Fibroblast of lung (primary cell): ENCODE measurements at regions not wholly inside any gene's neighbourhood (a gene's known extent, or its start where the extent isn't known, plus 50 kb on each side); places are given as distances from the start of the nearest gene placed in this dataset.

Experiments
- DNase-seq, 2 donors: peaks; one replicate each; pipeline versions ENCODE4 v3.0.0 to v3.0.0-alpha.2; 2010; ENCODE audit warnings: low read depth in 2 of 2
- H2AFZ ChIP-seq: 2 replicates; pipeline ENCODE4 v1.5.1; 2012; ENCODE audit warnings: low read length, control low read depth, inconsistent platforms
- H3K27ac ChIP-seq: 2 replicates; pipeline ENCODE4 v1.5.1; 2011; ENCODE audit warnings: low read length, control low read depth; ENCODE audit not compliant: insufficient read depth
- H3K27me3 ChIP-seq: 2 replicates; pipeline ENCODE4 v1.5.1; 2011; ENCODE audit warnings: mild to moderate bottlenecking, low read length; ENCODE audit not compliant: control insufficient read depth, insufficient read depth
- H3K36me3 ChIP-seq: 2 replicates; pipeline ENCODE4 v1.5.1; 2011; ENCODE audit warnings: low read length; ENCODE audit not compliant: control insufficient read depth, insufficient read depth
- H3K4me1 ChIP-seq: 2 replicates; pipeline ENCODE4 v1.5.1; 2011; ENCODE audit warnings: low read length; ENCODE audit not compliant: control insufficient read depth, insufficient read depth; ENCODE audit errors: extremely low read depth
- H3K4me2 ChIP-seq: 2 replicates; pipeline ENCODE4 v1.5.1; 2011; ENCODE audit warnings: low read length, control low read depth; ENCODE audit not compliant: insufficient read depth; ENCODE audit errors: extremely low read depth
- H3K4me3 ChIP-seq, 4 experiments: fragments of 200-600 bp in 1 of 4; sonication (generic) in 1 of 4; replicated peaks in 1 of 4; 2 replicates each; pipeline ENCODE4 v1.5.1; 2011 to 2016; ENCODE audit warnings: low read length in 4 of 4, low read depth in 3 of 4, mild to moderate bottlenecking in 3 of 4, control low read depth in 2 of 4, inconsistent platforms in 1 of 4, mixed read lengths in 1 of 4; ENCODE audit not compliant: insufficient read depth in 1 of 4; ENCODE audit errors: control extremely low read depth in 1 of 4
- H3K79me2 ChIP-seq: 2 replicates; pipeline ENCODE4 v1.5.1; 2012; ENCODE audit warnings: mild to moderate bottlenecking, low read length, inconsistent platforms; ENCODE audit not compliant: control insufficient read depth, insufficient read depth
- H3K9ac ChIP-seq: 2 replicates; pipeline ENCODE4 v1.5.1; 2011; ENCODE audit warnings: mild to moderate bottlenecking, low read length, control low read depth; ENCODE audit not compliant: insufficient read depth
- H3K9me3 ChIP-seq: 2 replicates; pipeline ENCODE4 v1.5.1; 2012; ENCODE audit warnings: low read depth, low read length; ENCODE audit not compliant: control insufficient read depth, insufficient read depth
- H4K20me1 ChIP-seq: 2 replicates; pipeline ENCODE4 v1.5.1; 2011; ENCODE audit warnings: low read length; ENCODE audit not compliant: control insufficient read depth, insufficient read depth; ENCODE audit errors: extremely low read depth
- EZH2 ChIP-seq: IDR thresholded peaks from 2 replicates; pipeline ENCODE4 v1.5.1; 2012; ENCODE audit warnings: low read length, control low read depth, mild to moderate bottlenecking; ENCODE audit errors: missing control alignments
- TF ChIP-seq, protein P1 (sequence below), 2 donors: IDR thresholded peaks in 1 of 2; conservative IDR thresholded peaks in 1 of 2; 1 replicate in 1 of 2; 2 replicates in 1 of 2; pipeline ENCODE4 v1.5.1; 2011 to 2012; ENCODE audit warnings: low read length in 2 of 2, control low read depth in 1 of 2, inconsistent platforms in 1 of 2, low read depth in 1 of 2, mild to moderate bottlenecking in 1 of 2

GRCh38 chr5:91214571-91214970 is 168.5 kb downstream of the ARRDC3 start:
- H4K20me1 ChIP-seq: no peaks in the 10 kb centered on the region
- no peak overlapping the region for H3K4me3 ChIP-seq
- H3K9ac ChIP-seq: no peak overlapping the region
- H3K79me2 ChIP-seq: no peaks in the 10 kb centered on the region
- peaks cover 12% of the 10 kb centered on the region for H3K4me1 ChIP-seq
- no peak overlapping the region for H3K4me2 ChIP-seq
- TF ChIP-seq EZH2: no peak
- TF ChIP-seq, protein P1, sequence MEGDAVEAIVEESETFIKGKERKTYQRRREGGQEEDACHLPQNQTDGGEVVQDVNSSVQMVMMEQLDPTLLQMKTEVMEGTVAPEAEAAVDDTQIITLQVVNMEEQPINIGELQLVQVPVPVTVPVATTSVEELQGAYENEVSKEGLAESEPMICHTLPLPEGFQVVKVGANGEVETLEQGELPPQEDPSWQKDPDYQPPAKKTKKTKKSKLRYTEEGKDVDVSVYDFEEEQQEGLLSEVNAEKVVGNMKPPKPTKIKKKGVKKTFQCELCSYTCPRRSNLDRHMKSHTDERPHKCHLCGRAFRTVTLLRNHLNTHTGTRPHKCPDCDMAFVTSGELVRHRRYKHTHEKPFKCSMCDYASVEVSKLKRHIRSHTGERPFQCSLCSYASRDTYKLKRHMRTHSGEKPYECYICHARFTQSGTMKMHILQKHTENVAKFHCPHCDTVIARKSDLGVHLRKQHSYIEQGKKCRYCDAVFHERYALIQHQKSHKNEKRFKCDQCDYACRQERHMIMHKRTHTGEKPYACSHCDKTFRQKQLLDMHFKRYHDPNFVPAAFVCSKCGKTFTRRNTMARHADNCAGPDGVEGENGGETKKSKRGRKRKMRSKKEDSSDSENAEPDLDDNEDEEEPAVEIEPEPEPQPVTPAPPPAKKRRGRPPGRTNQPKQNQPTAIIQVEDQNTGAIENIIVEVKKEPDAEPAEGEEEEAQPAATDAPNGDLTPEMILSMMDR (conservative IDR thresholded peaks at IDR 0.05 in 1 of 2, IDR thresholded peaks at IDR 0.05 in 1 of 2; ENCODE audit: low read depth in 1 of 2, low read length in 2 of 2): no peak
- no peak overlapping the region for H3K27ac ChIP-seq
- H3K9me3 ChIP-seq: no peaks in the 10 kb centered on the region
- H3K27me3 ChIP-seq: no peaks in the 10 kb centered on the region
- DNase-seq: no peak
- H2AFZ ChIP-seq: no peak overlapping the region
- no peaks in the 10 kb centered on the region for H3K36me3 ChIP-seq
